ENCODE measurements at regions not wholly inside any gene's neighbourhood (a gene's known extent, or its start where the extent isn't known, plus 50 kb on each side); places are given as distances from the start of the nearest gene placed in this dataset.

GRCh38 chr5:85278193-85278592 lies 893.5 kb upstream of the EDIL3 start:
- TF ChIP-seq, protein P1, sequence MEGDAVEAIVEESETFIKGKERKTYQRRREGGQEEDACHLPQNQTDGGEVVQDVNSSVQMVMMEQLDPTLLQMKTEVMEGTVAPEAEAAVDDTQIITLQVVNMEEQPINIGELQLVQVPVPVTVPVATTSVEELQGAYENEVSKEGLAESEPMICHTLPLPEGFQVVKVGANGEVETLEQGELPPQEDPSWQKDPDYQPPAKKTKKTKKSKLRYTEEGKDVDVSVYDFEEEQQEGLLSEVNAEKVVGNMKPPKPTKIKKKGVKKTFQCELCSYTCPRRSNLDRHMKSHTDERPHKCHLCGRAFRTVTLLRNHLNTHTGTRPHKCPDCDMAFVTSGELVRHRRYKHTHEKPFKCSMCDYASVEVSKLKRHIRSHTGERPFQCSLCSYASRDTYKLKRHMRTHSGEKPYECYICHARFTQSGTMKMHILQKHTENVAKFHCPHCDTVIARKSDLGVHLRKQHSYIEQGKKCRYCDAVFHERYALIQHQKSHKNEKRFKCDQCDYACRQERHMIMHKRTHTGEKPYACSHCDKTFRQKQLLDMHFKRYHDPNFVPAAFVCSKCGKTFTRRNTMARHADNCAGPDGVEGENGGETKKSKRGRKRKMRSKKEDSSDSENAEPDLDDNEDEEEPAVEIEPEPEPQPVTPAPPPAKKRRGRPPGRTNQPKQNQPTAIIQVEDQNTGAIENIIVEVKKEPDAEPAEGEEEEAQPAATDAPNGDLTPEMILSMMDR (IDR thresholded peaks at IDR 0.05), result no peak
- TF ChIP-seq POLR2A (IDR thresholded peaks at IDR 0.05), result no peak
